Heart right ventricle (tissue), 16 donors: ENCODE measurements at regions not wholly inside any gene's neighbourhood (a gene's known extent, or its start where the extent isn't known, plus 50 kb on each side); places are given as distances from the start of the nearest gene placed in this dataset.

Source experiments
- ATAC-seq, 8 donors: fragments of 200-7000 bp; cut with Tn5 transposase; one replicate each; pipeline ENCODE4 v1.9.1; 2020; ENCODE audit warnings: mild to moderate bottlenecking in 8 of 8, moderate library complexity in 8 of 8, moderate number of reproducible peaks in 1 of 8
- DNase-seq, 2 donors: peaks; one replicate each; pipeline ENCODE4 v3.0.0-alpha.2; 2020
- H3K27ac ChIP-seq, 10 donors: fragments of 200-600 bp; sonication (generic) in 2 of 10; one replicate each; pipeline versions ENCODE4 v1.5.0 to v1.8.0; 2020 to 2022; ENCODE audit warnings: mild to moderate bottlenecking in 3 of 10
- H3K27me3 ChIP-seq, 7 donors: fragments of 200-600 bp; one replicate each; pipeline ENCODE4 v1.8.0; 2021 to 2022; ENCODE audit warnings: mild to moderate bottlenecking in 2 of 7
- H3K36me3 ChIP-seq, 9 donors: fragments of 200-600 bp; sonication (generic) in 1 of 9; one replicate each; pipeline versions ENCODE4 v1.5.0 to v1.8.0; 2020 to 2022; ENCODE audit warnings: mild to moderate bottlenecking in 2 of 9
- H3K4me1 ChIP-seq, 9 donors: fragments of 200-600 bp; sonication (generic) in 1 of 9; one replicate each; pipeline versions ENCODE4 v1.5.0 to v1.8.0; 2020 to 2022; ENCODE audit warnings: mild to moderate bottlenecking in 4 of 9
- H3K4me3 ChIP-seq, 10 donors: fragments of 200-600 bp; sonication (generic) in 2 of 10; one replicate each; pipeline versions ENCODE4 v1.5.0 to v1.8.0; 2020 to 2022; ENCODE audit warnings: mild to moderate bottlenecking in 7 of 10, moderate library complexity in 2 of 10
- H3K9me3 ChIP-seq, 11 donors: fragments of 200-600 bp in 10 of 11; sonication (generic) in 2 of 11; one replicate each; pipeline versions ENCODE4 v1.5.0 to v1.8.0; 2013 to 2022; ENCODE audit warnings: mild to moderate bottlenecking in 2 of 11, control low read depth in 1 of 11, moderate library complexity in 1 of 11
- WGBS, 2 donors: extraction: QIAGEN DNeasy Blood & Tissue Kit; methylation state at CpG; one replicate each; pipeline ENCODE4 v1.1.7; 2013; ENCODE audit warnings: inconsistent platforms in 1 of 2; 5-methylcytosine and 5-hydroxymethylcytosine counted together
- intact Hi-C, 10 donors: fragments of 100-400 bp; cut with DNase I; formaldehyde crosslinking; loops; one replicate each; pipeline versions ENCODE4 v1.11.1 to v1.14.2; 2022
- TF ChIP-seq, protein P1 (sequence below), 9 donors: fragments of 200-600 bp; sonication (generic) in 2 of 9; IDR thresholded peaks; one replicate each; pipeline versions ENCODE4 v1.5.0 to v1.8.0; 2021 to 2022; ENCODE audit warnings: antibody characterized with exemption in 9 of 9, mild to moderate bottlenecking in 5 of 9, moderate library complexity in 1 of 9
- donor health status: Arrhythmogenic right ventricular cardiomyopathy.
- donor health status: ischemic (EF 13 %, LVEDD 7.1; RV severe dilation, severe dysfunction).
- donor health status: healthy with polysubstance abuse.
- donor health status: DM: no; HTN: yes; CAD: no.
- donor health status: DM: no; HTN: no; CAD: no.
- donor health status: ischemic (EF 25% LVEDD 6.9; RV normal size, moderate dysfunction).
- donor health status: ischemic (EF 25% LVEDD 5.7; RV mildly dilated, moderate dysfunction).
- donor health status: healthy.
- donor health status: DM: yes; HTN: yes; CAD: no.
- donor health status: Ischemic cardiomyopathy.
- donor health status: ischemic (EF 35%, LVEDD 5.7; RV mildly dilated, moderate dysfunction).
- donor health status: nonischemic (EF 11% LVEDD 7.7; RV severe dilation, severe dysfunction).
- donor health status: DM: yes; HTN: yes; CAD: no.
- donor health status: PGD.
- donor health status: ischemic (EF 29% LVEDD 5.4; RV normal size, mild dysfunction).
- donor health status: nonischemic (EF 23%, LVEDD 6.1; RV moderate dilation, normal function).

DNA sequence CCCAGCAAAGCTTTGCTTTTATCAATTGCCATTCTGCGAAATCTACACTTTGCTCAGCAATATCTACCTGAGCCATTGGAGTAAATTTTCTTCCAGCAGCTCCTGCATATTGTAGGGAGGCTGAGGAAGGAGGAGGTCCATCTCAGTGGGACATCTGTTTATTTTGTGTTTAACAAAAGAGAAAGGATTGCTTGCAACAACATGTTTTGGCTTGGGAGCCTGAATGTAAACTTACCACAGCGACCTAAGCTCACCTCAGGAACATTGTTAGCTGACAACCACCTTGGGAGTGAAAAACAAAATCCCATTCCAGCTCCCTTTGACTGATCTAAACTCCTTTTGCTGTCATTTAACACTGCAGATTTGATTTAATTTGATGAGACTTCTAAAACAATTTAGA is 356.1 kb downstream of the SS18 start:
- WGBS, 2 donors = 48 to 51% methylated on average over 2 of the region's 2 CpGs
- H3K4me1 ChIP-seq = no peaks in the 10 kb centered on the region
- H3K27me3 ChIP-seq = peaks cover 0 to 24% (median 0%) of the 10 kb centered on the region in 7 donors
- peaks cover 0 to 15% (median 0%) of the 10 kb centered on the region in 11 donors for H3K9me3 ChIP-seq
- no peak overlapping the region for H3K4me3 ChIP-seq
- H3K27ac ChIP-seq = no peak overlapping the region
- no peaks in the 10 kb centered on the region for H3K36me3 ChIP-seq
- intact Hi-C loops = no loop called here
- DNase-seq (no peak), ATAC-seq (no peak)
- TF ChIP-seq, protein P1, sequence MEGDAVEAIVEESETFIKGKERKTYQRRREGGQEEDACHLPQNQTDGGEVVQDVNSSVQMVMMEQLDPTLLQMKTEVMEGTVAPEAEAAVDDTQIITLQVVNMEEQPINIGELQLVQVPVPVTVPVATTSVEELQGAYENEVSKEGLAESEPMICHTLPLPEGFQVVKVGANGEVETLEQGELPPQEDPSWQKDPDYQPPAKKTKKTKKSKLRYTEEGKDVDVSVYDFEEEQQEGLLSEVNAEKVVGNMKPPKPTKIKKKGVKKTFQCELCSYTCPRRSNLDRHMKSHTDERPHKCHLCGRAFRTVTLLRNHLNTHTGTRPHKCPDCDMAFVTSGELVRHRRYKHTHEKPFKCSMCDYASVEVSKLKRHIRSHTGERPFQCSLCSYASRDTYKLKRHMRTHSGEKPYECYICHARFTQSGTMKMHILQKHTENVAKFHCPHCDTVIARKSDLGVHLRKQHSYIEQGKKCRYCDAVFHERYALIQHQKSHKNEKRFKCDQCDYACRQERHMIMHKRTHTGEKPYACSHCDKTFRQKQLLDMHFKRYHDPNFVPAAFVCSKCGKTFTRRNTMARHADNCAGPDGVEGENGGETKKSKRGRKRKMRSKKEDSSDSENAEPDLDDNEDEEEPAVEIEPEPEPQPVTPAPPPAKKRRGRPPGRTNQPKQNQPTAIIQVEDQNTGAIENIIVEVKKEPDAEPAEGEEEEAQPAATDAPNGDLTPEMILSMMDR (IDR thresholded peaks at IDR 0.05) = no peak

DNA sequence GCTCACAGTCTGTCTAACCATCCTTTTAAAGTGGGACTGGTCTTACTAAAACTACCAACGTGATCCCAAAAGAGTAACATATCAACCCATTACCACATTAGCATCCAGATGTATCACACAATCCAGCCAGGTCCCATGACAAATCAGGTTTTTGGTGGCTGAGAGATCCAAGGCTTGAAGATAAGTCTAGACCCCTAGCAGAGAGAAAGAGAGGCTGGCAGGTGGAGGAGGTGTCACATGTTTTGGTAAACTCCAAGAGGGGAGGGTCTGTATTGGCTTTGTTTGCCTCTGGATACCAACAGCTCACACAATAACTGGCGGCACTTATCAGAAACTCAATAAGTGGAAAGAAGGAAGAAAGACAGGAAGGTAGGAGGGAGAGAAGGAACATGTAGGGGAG is 357.6 kb downstream of the SS18 start:
- H3K36me3 ChIP-seq = no peaks in the 10 kb centered on the region
- ATAC-seq (no peak), DNase-seq (no peak)
- no peak overlapping the region for H3K27ac ChIP-seq
- no peaks in the 10 kb centered on the region for H3K4me1 ChIP-seq
- 43 to 44% methylated on average over 2 of the region's 2 CpGs for WGBS, 2 donors
- peaks cover 0 to 15% (median 0%) of the 10 kb centered on the region in 11 donors for H3K9me3 ChIP-seq
- peaks cover 0 to 24% (median 0%) of the 10 kb centered on the region in 7 donors for H3K27me3 ChIP-seq
- intact Hi-C loops = no loop called here
- TF ChIP-seq, protein P1 (IDR thresholded peaks at IDR 0.05) = no peak
- H3K4me3 ChIP-seq = no peak overlapping the region

DNA sequence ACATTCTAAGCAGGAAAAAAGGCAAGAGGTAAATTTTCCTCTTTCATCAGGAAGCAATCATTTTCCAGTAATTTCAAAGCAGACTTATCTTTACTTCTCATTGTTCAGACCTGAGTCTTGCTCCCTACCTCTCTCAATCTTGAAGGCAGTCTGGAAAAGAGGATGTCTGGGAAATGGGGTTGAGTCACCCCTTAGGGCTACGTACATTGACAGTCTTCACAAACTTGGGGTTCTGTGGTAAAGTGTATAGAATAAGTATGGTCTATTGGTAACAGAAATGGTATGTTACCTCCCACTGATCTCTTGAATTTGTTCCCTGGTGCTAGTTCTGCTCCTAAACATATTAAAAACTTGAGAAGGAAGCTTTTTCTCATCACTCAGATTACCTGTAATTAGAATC is 361.3 kb downstream of the SS18 start:
- Histone ChIP-seq H3K4me1 (no peaks in the 10 kb centered on the region), H3K9me3 (peaks cover 0 to 15% (median 0%) of the 10 kb centered on the region in 11 donors), H3K36me3 (no peaks in the 10 kb centered on the region), H3K27ac (no peak overlapping the region), H3K27me3 (peaks cover 0 to 26% (median 0%) of the 10 kb centered on the region in 7 donors), H3K4me3 (no peak overlapping the region)
- intact Hi-C loops = loop anchor here in 2 of 10 donors (5.0 to 10.0 kb wide), 2 partner anchors 64 to 417 kb away; no protein-coding TSS in a partner anchor
- 91 to 97% methylated on average over 1 of the region's 1 CpG for WGBS, 2 donors
- DNase-seq (no peak), ATAC-seq (no peak)
- TF ChIP-seq, protein P1 (IDR thresholded peaks at IDR 0.05) = no peak

DNA sequence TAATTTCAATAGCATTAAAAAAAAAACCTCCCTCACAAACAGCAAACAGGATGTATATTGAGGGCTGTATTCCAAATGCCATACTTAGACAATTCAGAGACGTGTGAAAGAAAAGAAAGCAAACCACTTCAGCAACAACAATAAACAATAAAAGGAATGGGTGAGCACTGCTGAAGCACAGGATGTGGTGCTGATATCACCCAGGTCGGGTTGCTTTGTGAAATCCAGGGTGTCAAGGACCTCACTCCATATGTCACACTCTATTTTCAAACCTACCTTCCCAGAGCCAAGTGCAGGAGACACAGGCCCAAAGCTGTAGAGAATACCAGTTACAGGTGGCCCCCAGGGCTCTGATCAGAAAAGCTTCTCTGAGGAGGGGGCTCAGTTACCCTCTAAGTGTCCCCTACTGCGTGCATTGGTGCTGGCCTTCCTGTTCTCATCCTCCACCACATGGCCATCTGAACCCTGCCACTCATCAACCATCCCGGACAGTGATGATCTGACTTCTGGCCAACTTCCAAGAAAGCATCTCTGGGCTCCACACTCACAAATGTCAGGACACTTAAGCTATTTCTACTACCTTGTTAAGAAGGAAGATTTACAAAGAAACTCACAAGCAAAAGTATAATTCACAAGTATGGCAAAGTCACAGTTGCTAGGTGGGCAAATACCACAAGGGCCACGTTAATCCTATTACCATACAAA is 363.0 kb downstream of the SS18 start:
- DNase-seq = no peak
- whole genome bisulfite sequencing, 2 donors = 34 to 42% methylated on average over 5 of the region's 5 CpGs
- no peaks in the 10 kb centered on the region for H3K36me3 ChIP-seq
- no peaks in the 10 kb centered on the region for H3K4me1 ChIP-seq
- H3K27ac ChIP-seq = no peak overlapping the region
- H3K9me3 ChIP-seq = peaks cover 0 to 28% (median 0%) of the 10 kb centered on the region in 11 donors
- ATAC-seq = no peak
- peaks cover 0 to 26% (median 0%) of the 10 kb centered on the region in 7 donors for H3K27me3 ChIP-seq
- H3K4me3 ChIP-seq = no peak overlapping the region
- intact Hi-C loops = loop anchor here in 2 of 10 donors (5.0 to 10.0 kb wide), 2 partner anchors 63 to 415 kb away; no protein-coding TSS in a partner anchor
- TF ChIP-seq, protein P1 (IDR thresholded peaks at IDR 0.05) = no peak
